ENCODE measurements at regions not wholly inside any gene's neighbourhood (a gene's known extent, or its start where the extent isn't known, plus 50 kb on each side); places are given as distances from the start of the nearest gene placed in this dataset.

DNA sequence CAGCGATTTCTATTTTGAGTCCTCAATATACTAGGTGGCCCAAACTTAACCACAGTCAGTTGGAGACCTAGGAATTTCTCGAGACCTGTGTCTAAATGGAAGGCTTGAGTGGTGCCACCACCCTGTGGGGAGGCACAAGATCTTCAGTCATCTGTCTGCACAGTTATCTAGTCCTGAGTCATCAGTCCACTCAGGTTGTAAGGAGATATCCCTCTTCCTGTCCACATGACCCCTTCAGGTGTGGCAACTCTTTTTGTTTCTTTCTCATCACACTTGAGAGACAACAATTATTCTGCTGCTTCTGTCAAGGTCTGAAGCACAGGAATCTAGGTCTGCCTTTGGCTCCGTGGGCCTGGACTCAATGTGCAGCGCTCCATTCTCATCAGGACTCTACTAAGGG, 64.4 kb upstream of the IBSP start:
- TF ChIP-seq, protein P1, sequence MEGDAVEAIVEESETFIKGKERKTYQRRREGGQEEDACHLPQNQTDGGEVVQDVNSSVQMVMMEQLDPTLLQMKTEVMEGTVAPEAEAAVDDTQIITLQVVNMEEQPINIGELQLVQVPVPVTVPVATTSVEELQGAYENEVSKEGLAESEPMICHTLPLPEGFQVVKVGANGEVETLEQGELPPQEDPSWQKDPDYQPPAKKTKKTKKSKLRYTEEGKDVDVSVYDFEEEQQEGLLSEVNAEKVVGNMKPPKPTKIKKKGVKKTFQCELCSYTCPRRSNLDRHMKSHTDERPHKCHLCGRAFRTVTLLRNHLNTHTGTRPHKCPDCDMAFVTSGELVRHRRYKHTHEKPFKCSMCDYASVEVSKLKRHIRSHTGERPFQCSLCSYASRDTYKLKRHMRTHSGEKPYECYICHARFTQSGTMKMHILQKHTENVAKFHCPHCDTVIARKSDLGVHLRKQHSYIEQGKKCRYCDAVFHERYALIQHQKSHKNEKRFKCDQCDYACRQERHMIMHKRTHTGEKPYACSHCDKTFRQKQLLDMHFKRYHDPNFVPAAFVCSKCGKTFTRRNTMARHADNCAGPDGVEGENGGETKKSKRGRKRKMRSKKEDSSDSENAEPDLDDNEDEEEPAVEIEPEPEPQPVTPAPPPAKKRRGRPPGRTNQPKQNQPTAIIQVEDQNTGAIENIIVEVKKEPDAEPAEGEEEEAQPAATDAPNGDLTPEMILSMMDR (conservative IDR thresholded peaks at IDR 0.05), result no peak
- H3K27ac ChIP-seq, result no peak overlapping the region

DNA sequence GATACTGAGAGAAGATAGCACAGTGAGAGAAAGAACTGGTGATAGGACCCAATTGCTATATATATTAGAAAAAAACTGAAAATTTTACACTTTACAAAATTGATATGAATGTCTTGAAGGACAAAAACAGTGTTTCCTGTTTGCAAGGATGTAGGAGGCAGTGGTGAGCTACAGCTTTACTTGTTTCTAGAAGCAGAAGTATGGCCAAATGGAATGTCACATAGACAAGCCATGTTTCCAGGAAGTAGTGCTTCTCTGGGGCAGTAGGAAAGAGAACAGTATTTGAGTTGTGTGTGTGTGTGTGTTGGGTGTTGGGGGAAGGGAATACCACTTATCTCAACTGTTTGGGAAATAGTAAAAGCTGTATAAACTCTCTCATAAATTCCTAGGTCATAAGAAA, 60.9 kb upstream of the IBSP start:
- H3K27ac ChIP-seq, result no peak overlapping the region
- TF ChIP-seq, protein P1 (conservative IDR thresholded peaks at IDR 0.05), result 0 out of 2 replicates have a peak, but pooled peaks have one; percentile 10

- TF ChIP-seq, protein P1 (conservative IDR thresholded peaks at IDR 0.05), result no peak
- no peak overlapping the region for H3K27ac ChIP-seq
These were observed 59.9 kb upstream of the IBSP start for GRCh38 chr4:87739494-87739893.

GRCh38 chr4:87745064-87745807, 54.1 kb upstream of the IBSP start:
- no peak overlapping the region for H3K27ac ChIP-seq
- TF ChIP-seq, protein P1 (conservative IDR thresholded peaks at IDR 0.05), result no peak

- no peak overlapping the region for H3K27ac ChIP-seq
- TF ChIP-seq, protein P1 (conservative IDR thresholded peaks at IDR 0.05), result no peak
These were observed 53.4 kb upstream of the IBSP start for GRCh38 chr4:87746001-87746400.

Data from VCaP (cell line).